Adrenal gland (tissue), 5 donors: ENCODE measurements at regions not wholly inside any gene's neighbourhood (a gene's known extent, or its start where the extent isn't known, plus 50 kb on each side); places are given as distances from the start of the nearest gene placed in this dataset.

Source experiments
- CTCF ChIP-seq, 6 experiments: fragments of 450-650 bp in 4 of 6; fragments of 200-600 bp in 2 of 6; sonication (generic) in 1 of 6; IDR thresholded peaks; 1 replicate in 5 of 6; 2 replicates in 1 of 6; pipeline versions ENCODE4 v1.5.1 to v1.8.0; 2016 to 2021; ENCODE audit warnings: antibody characterized with exemption in 6 of 6, mild to moderate bottlenecking in 2 of 6, moderate library complexity in 1 of 6
- POLR2A ChIP-seq, 2 donors: fragments of 450-650 bp; IDR thresholded peaks; one replicate each; pipeline ENCODE4 v1.6.1; 2017; ENCODE audit warnings: antibody characterized with exemption in 2 of 2, mild to moderate bottlenecking in 2 of 2, moderate library complexity in 1 of 2
- donor health status: DM: no; HTN: no; CAD: no.

- TF ChIP-seq CTCF (IDR thresholded peaks at IDR 0.05): no peak
- no peak for TF ChIP-seq POLR2A (IDR thresholded peaks at IDR 0.05)
Observed at GRCh38 chr11:27945348-27945747, 162.6 kb downstream of the KIF18A start.
